ENCODE measurements at regions not wholly inside any gene's neighbourhood (a gene's known extent, or its start where the extent isn't known, plus 50 kb on each side); places are given as distances from the start of the nearest gene placed in this dataset.

DNA sequence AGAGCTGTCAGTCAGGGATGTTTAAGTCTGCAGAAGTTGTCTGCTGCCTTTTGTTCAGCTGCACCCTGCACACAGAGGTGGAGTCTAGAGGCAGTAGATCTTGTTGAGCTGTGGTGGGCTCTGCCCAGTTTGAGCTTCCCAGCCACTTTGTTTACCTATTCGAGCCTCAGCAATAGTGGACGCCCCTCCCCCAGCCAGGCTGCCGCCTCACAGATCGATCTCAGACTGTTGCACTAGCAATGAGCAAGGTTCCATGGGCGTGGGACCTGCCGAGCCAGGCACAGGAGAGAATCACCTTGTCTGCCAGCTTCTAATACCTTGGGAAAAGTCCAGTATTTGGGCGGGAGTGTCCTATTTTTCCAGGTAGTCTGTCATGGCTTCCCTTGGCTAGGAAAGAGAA is 225.1 kb upstream of the RASA1 start:
- Histone ChIP-seq H2BK120ac (ENCODE audit: low read depth, low read length) (no peak overlapping the region), H3K4ac (ENCODE audit: low read depth, low read length) (no peak overlapping the region), H3K14ac (replicated peaks; ENCODE audit: low read depth, low read length) (no peak overlapping the region), H3K4me1 (ENCODE audit: control insufficient read depth, insufficient read depth, low read length) (no peaks in the 10 kb centered on the region), H4K91ac (ENCODE audit: insufficient read depth, low read depth, low read length) (no peak overlapping the region), H3K9ac (ENCODE audit: low read depth, low read length) (no peak overlapping the region), H2AK9ac (replicated peaks; ENCODE audit: low read depth, low read length, poor library complexity) (no peak overlapping the region), H2AK5ac (ENCODE audit: low read depth, low read length) (no peak overlapping the region), H2AFZ (replicated peaks; ENCODE audit: low read length, poor library complexity) (no peak overlapping the region), H4K20me1 (ENCODE audit: insufficient read depth, low read length) (no peaks in the 10 kb centered on the region), H3K56ac (ENCODE audit: extremely low read depth, insufficient read depth, low read length) (no peak overlapping the region), H2BK5ac (ENCODE audit: low read depth, low read length, poor library complexity, severe bottlenecking) (no peak overlapping the region), H3K18ac (ENCODE audit: low read depth, low read length) (no peak overlapping the region), H3K36me3 (ENCODE audit: control insufficient read depth, insufficient read depth, low read length) (no peaks in the 10 kb centered on the region), H3K27me3 (ENCODE audit: control insufficient read depth, insufficient read depth, low read length) (no peaks in the 10 kb centered on the region; the same call in none of the 2 replicates), H3K4me2 (ENCODE audit: low read depth, low read length) (no peak overlapping the region), H3K27ac (ENCODE audit: insufficient read depth, low read length) (no peak overlapping the region), H3K4me3 (ENCODE audit: insufficient read depth, low read depth, low read length) (no peak overlapping the region), H3K79me1 (ENCODE audit: low read depth in 1 of 2, low read length in 2 of 2) (no peaks in the 10 kb centered on the region), H2BK20ac (ENCODE audit: low read depth, low read length) (no peak overlapping the region), H3K9me1 (ENCODE audit: insufficient read depth, low read length) (no peaks in the 10 kb centered on the region), H3K23ac (ENCODE audit: low read depth, low read length) (no peak overlapping the region), H4K8ac (ENCODE audit: low read depth in 2 of 2, low read length in 2 of 2) (no peak overlapping the region), H2BK15ac (ENCODE audit: low read depth, low read length) (no peak overlapping the region), H3K9me3 (ENCODE audit: control insufficient read depth, insufficient read depth, low read length) (no peaks in the 10 kb centered on the region), H4K5ac (ENCODE audit: low read depth, low read length) (no peak overlapping the region)
- in situ Hi-C loops (cut with MboI; ENCODE audit: low sequenced_read_pairs) = no loop called here
- intact Hi-C loops (cut with micrococcal nuclease) = no loop called here
- BruUV-seq (replicated peaks) = no TSS peak
- no peak for ATAC-seq (ENCODE audit: low read depth)
- ChIA-PET CTCF (no interaction called here), POLR2A (ENCODE audit: unreplicated experiment) (no interaction called here)
- dilution Hi-C loops (cut with HindIII; ENCODE audit: low sequenced_read_pairs, unreplicated experiment) = no loop called here
- DNase-seq = no peak
- WGBS, 2 experiments (ENCODE audit: extremely low coverage in 2 of 2, insufficient read length in 1 of 2) = 73% methylated on average over 3 of the region's 7 CpGs; no CpG with 5 or more reads in 1 of the 2 experiments
- TF ChIP-seq RFX5 (IDR thresholded peaks at IDR 0.05; ENCODE audit: low read depth, low read length) (no peak), MXI1 (IDR thresholded peaks at IDR 0.05; ENCODE audit: borderline replicate concordance, low read depth, low read length) (no peak), MAFK (IDR thresholded peaks at IDR 0.05; ENCODE audit: low read depth, low read length) (no peak), POLR2A (IDR thresholded peaks at IDR 0.05; ENCODE audit: low read depth, low read length) (no peak), CEBPB (IDR thresholded peaks at IDR 0.05; ENCODE audit: low read depth, low read length) (no peak), SMC3 (IDR thresholded peaks at IDR 0.05; ENCODE audit: low read depth, low read length) (no peak), FOS (IDR thresholded peaks at IDR 0.05; ENCODE audit: low read depth, low read length) (no peak), RAD21 (IDR thresholded peaks at IDR 0.05; ENCODE audit: low read length) (no peak), RCOR1 (IDR thresholded peaks at IDR 0.05; ENCODE audit: insufficient replicate concordance, low read length) (no peak), BHLHE40 (IDR thresholded peaks at IDR 0.05; ENCODE audit: low read depth, low read length) (no peak), CHD1 (IDR thresholded peaks at IDR 0.05; ENCODE audit: low read depth, low read length) (no peak), NFE2L2 (IDR thresholded peaks at IDR 0.05; ENCODE audit: low read depth, low read length) (no peak), MAZ (IDR thresholded peaks at IDR 0.05; ENCODE audit: borderline replicate concordance, low read depth, low read length) (no peak)
- TF ChIP-seq, protein P1, sequence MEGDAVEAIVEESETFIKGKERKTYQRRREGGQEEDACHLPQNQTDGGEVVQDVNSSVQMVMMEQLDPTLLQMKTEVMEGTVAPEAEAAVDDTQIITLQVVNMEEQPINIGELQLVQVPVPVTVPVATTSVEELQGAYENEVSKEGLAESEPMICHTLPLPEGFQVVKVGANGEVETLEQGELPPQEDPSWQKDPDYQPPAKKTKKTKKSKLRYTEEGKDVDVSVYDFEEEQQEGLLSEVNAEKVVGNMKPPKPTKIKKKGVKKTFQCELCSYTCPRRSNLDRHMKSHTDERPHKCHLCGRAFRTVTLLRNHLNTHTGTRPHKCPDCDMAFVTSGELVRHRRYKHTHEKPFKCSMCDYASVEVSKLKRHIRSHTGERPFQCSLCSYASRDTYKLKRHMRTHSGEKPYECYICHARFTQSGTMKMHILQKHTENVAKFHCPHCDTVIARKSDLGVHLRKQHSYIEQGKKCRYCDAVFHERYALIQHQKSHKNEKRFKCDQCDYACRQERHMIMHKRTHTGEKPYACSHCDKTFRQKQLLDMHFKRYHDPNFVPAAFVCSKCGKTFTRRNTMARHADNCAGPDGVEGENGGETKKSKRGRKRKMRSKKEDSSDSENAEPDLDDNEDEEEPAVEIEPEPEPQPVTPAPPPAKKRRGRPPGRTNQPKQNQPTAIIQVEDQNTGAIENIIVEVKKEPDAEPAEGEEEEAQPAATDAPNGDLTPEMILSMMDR (conservative IDR thresholded peaks at IDR 0.05; ENCODE audit: low read depth, low read length) = no peak
- TF ChIP-seq, protein P2, sequence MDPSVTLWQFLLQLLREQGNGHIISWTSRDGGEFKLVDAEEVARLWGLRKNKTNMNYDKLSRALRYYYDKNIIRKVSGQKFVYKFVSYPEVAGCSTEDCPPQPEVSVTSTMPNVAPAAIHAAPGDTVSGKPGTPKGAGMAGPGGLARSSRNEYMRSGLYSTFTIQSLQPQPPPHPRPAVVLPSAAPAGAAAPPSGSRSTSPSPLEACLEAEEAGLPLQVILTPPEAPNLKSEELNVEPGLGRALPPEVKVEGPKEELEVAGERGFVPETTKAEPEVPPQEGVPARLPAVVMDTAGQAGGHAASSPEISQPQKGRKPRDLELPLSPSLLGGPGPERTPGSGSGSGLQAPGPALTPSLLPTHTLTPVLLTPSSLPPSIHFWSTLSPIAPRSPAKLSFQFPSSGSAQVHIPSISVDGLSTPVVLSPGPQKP (IDR thresholded peaks at IDR 0.05; ENCODE audit: borderline replicate concordance, low read depth, low read length) = no peak
- TF ChIP-seq, protein P3, sequence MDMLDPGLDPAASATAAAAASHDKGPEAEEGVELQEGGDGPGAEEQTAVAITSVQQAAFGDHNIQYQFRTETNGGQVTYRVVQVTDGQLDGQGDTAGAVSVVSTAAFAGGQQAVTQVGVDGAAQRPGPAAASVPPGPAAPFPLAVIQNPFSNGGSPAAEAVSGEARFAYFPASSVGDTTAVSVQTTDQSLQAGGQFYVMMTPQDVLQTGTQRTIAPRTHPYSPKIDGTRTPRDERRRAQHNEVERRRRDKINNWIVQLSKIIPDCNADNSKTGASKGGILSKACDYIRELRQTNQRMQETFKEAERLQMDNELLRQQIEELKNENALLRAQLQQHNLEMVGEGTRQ (IDR thresholded peaks at IDR 0.05; ENCODE audit: low read depth, low read length) = no peak
